ENCODE measurements at regions not wholly inside any gene's neighbourhood (a gene's known extent, or its start where the extent isn't known, plus 50 kb on each side); places are given as distances from the start of the nearest gene placed in this dataset.
"Not testable (repeated sequence)": the region's sequence is repeated elsewhere in the genome, so short reads cannot be mapped to it uniquely, and the experiment has no call there.

DNA sequence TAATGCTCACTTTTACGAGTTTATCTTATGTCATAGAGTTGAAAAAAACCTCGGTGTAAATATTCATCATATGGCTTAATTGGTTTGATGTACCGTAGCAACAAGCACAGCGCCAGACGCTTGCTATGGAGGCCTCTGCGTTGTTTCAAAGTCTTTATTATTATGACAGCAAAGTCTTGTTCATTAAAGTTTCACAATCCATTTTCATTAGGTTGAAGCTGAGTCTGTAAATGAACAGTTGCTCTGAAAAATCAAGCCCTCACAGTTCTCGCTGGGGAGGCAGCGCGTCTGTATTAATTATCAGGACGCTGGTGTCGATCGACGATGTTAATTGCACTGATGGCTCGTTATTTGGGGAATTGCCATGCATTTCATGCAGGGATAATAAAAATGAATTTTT is 185.6 kb downstream of the INSC start:
- no peak for DNase-seq

DNA sequence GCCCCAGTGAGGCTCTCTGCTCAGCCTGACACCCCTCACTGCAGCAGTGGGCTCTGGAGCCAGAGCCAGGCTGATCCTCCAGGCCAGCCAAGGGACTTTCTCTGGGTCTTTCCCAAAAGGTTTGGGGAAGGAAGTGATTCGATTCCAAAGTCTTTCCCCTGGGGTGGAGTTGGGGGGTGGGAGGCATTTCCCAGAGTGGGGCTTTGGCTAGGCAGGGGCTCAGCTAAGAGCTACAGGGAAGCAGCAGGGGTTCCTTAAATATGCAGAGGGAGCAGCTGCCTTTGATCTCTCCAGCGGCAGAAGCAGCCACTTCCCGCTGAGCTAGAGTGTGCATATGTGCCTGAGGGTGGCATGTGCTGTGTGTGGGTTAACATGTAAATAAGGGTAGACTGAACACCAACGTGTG is 192.9 kb downstream of the INSC start:
- DNase-seq, result no peak

DNA sequence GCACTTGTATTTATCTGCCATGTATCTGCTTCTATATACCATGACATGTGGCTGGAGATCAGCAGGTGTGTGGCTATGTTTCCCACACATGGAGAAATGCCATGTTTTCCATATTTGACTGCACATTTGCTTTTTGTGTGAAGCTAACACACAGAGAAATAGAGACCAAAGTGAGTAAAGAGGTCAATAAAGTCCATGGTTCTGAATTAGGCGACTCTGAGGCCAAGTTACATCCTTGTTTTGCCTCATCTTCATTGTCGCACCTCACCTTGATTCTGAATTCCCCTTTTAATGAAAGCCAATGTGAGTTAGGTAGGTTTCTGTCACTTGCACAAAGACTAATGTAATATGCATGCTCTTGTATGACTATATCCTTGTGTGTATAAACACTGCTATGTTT is 194.1 kb downstream of the INSC start:
- no peak for DNase-seq

DNA sequence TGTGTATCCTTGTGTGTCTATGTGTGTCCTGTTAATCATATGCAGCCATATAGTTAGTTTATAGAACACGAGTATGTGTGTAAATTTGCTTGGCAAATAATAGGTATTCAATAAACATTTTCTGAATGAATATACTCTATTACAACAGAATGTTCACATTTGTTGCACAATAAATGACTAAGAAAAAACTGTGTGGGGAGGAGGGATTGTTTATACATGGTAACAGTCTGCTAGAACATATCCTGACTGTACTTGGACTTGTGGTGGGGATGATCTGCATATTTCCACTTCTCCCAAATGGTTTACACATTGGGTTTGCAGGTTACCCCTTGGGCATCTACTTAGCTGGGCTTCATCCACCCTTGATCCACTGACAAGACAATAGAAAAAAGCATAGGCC is 194.6 kb downstream of the INSC start:
- DNase-seq, result no peak

DNA sequence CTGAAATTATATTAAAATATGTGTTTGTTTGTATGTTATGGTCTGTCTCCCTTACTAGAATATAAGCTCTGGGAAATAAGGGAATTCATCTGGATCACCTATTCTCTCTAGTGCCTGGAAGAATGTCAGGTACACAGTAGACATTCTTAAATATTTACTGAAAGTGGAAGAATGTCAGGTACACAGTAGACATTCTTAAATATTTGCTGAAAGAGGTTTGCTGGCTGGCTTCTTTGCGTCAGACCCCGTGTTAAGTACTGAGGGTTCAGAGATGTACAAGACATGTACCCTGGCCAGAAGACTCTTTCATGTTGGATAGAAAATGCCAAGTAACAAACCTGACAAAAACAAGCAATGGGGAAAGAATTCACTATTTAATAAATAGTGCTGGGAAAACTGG is 199.1 kb downstream of the INSC start:
- no peak for DNase-seq

DNA sequence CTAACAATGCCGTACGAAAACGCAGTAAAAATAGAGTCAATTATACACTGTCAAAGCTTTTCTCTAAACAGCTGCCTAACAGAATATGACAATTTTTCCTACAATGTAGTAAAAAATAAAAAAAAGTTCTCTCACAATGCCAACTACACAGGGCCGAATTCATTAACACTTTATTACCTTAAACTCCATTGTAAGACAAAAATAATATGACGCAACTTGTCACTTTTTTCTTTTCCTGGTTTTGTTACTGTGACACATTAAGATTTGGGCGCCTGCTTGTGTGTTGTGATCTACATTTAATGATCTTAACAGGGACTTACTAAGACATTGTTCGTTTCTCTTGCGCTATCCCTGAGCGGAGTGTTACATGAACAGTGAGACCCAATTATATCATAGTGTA is 204.1 kb downstream of the INSC start:
- no peak for DNase-seq

DNA sequence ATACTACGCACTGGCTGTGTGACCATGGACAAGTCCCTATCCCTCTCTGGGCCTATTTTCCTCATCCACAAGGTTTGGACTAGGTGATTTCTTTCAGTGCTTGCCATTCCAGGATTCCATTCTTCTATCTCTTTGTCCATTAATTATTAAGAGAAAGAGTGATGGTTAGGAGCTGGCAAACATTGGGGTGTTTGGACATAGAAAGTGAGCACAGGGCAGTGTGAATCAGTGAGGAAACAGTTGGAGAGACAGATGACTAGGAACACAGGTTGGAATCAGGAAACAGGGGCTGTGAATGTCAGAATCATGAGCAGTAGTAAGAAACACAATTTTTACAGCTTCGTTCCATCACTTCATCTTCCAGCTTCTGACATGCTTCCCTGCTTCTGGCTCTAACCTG is 211.8 kb downstream of the INSC start:
- no peak for DNase-seq

DNA sequence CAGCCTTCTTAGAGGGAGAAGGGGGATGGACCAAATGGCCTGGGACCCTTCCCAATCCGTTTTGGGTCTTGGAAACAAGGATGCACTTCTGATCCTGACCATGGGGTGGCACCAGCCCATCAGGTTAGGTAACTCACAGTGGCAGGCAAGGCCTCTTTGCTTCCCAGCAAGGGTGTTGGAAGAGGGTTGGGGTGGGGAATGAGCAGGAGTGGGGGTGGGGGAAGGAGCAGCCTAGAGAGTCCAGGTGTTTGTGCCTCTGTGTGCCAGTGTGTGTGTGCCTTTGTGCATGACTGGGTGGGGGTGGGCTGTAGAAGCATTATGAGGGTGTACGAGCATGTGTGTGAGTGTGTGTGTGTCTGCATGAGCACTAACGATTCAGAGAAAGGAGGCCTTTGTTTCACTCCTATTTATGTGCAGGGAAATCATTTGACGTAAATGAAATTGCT is 213.1 kb downstream of the INSC start:
- DNase-seq, result no peak

DNA sequence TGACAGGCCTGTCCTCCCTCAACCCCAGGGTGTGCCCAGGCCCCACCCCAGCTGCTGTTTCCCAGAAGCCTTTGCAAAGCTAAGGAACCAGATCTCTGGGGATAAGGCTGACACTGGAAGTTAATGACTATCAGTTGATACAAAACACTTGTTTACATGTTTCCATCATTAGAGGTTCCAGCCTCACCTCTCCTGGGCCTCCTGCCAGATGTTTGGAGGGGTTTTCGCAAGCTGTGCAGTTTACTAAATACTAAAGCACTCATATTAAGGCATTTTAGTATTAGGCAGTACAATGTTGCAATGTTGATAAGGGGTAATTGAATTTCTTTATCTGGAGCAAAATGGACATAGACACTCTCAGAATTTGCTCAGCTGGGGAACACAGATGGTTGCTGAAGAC is 218.7 kb downstream of the INSC start:
- no peak for DNase-seq

DNA sequence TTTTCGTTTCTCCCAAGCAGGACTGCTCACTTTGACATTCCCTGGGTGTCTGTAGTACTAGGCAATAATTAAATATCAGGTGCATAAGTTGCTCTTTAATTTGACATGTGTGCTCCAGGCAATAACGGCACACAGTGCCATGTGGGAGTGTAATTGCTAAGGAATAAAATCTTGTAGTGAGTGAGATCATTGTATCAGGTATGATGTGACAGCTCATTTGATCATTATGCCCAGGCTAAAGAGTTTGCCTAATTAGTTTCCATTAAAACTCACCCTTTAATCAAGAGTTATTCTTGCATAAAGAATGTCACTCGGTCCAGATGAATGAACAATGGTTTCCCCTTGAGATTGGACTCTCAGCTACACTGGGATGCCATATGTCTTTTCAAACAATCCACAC is 220.0 kb downstream of the INSC start:
- no peak for DNase-seq

DNA sequence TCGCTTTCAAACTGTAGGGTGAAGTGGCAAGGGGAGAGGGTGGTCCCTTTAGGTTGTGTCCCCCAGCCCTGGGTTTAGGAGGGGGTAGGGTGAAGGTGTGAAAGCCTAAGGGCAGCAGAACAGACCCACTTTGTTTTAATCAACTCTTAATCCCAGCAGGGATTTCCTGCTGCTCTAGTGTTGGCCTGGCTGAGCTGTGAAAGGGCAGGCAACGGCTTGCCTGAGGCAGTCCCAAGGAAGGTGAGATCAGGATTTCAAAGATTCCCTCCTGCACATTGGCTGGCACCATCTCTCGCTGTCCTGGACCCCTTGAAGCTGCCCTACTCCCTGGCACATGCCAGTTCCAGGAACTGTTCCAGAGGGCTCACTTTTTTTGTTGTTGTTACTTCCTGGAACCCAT is 221.3 kb downstream of the INSC start:
- no peak for DNase-seq

DNA sequence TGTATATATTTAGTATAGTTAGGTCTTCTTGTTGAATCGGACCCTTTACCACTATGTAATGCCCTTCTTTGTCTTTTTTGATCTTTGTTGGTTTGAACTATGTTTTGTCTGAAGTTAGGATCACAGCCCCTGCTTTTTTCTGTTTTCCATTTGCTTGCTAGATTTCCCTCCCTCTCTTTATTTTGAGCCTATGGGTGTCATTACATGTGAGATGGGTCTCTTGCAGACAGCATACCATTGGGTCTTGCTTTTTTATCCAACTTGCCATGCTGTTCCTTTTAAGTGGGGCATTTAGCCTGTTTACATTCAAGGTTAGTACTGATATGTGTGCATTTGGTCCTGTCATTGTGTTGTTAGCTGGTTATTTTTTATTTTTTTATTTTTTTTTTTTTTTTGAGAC is 224.6 kb downstream of the INSC start:
- no peak for DNase-seq

DNA sequence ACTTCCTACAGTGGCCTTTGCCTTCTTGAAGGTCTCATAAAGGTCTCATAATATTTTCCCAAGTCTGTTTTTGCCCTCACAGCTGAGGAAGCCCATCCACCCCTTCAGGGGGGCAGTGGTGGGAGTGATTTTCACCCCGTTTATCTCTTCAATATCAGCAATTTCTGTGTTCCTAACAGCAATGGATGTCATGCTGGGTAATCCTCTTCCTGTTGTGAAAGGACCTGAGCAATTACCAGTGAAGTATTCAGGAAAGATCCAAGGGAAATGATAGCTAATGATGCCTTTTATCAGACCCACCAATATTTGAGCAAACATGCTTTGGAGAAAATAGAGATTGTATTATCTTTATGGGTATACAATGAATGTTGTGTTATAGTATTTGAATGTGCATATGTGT is 226.9 kb downstream of the INSC start:
- DNase-seq, result no peak

DNA sequence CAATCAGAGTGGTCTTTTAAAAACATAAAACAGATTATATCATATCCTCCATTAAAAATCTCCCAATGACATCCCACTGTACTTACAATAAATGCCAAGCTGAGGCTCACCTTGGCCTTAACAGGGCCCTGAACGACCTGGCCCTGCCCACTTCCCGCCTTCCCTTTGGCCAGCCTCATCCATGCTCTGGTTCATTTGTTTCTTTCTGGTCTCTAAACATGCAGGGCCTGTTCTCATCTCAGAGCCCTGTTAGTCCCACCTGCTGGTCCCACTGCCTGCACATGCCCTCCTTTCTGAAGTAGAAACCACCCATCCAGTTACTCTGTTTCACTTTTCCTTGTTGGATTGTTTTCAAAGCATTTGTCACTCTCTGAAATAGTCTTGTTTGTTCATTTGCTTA is 227.4 kb downstream of the INSC start:
- no peak for DNase-seq

DNA sequence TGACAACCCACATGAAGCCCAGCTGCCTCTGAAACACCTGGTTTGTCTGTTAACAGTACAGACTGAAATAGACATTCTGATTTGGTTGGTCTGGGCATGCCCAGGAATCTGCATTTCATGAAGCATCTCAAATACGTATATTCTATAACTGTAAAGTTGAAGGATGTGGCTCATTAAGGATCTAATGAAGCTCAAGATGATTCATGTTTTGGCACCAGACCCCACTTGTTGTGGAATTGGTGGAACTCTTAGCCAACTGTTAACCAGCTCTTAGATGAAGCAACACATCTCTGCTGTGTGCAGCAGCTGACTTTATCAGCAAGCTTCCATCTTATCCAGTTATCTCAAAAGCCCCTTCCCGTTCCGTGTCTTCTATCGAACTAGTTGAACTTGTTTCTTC is 232.2 kb downstream of the INSC start:
- no peak for DNase-seq

DNA sequence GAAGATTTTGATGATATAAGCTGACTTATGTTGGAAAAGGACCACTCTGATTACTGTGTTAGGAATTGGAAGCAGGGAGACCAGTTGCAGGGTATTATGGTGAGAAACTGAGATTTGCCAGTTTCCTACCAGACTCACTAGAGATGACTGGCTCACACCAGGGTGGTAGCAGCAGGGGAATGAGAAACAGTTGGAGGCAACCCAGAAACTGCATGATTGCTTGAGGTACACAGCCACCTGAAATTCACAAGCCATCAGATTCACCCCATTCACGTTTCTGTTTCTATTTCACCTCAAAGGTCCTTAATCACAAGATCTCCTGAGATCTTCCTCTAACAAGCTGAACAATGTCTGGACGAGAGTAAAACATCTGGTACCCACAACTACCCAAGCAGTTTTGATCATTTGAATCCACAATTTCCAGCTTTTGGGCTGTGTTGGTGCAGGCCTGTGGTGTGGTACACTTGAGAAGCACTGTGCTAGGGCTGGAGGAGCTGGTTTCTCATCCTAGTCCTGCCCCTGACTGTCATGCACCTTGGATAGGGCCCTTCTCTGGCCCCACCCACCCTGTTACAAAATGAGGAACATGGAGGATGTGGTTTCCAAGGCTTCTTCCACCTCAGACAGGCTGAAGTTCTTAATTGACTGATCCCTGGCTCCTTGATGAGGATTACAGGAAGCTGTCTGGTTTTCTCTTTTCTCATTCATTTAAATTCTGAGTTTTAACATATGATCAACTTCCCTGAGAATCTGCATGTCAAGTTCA is 233.4 kb downstream of the INSC start:
- DNase-seq, result no peak

DNA sequence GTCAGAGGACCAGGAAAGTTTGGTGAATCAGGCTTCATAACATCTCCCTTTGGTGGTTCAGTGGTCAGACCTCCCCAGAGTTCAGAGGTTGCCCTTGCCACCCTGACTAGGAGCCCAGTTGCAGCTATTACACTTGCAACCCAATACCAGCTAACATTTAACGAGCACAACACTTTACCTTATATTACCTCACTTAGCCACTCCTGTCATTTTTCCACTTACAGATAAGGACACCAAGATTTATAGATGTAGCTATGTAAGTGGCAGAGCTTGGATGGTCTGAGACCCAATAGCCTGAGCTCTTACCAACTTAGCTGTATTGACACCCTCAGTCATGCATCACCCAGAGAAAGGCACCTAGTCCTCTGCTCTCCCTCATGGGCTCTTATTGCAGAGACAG is 234.7 kb downstream of the INSC start:
- DNase-seq, result no peak

DNA sequence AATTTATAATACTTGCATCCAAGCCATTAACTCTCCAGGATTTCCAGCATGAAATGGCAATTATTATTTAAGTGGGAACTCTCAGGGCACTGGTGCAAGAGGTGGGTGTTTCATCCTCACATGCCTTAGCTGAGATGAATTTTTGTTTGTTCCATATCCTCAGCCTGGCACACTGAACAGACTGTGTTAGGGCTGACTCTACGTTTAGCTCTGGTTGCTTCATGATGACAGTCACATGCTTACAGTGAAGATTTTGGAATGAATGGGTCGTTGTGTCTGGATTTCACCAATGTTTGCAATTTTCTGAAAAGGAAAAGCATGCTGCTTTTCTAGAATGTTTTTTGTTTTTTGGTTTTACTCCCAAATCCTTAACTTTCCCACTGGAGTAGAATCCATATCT is 246.6 kb downstream of the INSC start:
- DNase-seq, result no peak

DNA sequence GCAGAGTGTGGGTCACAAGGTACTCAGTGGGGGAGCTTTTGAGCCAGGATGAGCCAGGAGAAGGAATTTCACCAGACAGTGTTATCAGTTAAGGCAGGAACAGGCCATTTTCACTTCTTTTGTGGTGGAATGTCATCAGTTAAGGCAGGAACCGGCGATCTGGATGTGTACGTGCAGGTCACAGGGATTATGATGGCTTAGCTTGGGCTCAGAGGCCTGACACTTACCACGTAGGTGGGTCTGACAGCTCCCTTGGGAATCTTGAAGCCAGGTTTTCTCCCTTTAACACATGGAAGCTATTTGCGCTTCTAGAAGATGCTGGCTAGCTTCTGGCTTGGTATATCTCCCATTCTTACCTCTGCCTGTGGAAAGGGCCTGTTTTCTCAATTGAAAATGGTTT is 250.6 kb downstream of the INSC start:
- DNase-seq, result not testable (repeated sequence)

DNA sequence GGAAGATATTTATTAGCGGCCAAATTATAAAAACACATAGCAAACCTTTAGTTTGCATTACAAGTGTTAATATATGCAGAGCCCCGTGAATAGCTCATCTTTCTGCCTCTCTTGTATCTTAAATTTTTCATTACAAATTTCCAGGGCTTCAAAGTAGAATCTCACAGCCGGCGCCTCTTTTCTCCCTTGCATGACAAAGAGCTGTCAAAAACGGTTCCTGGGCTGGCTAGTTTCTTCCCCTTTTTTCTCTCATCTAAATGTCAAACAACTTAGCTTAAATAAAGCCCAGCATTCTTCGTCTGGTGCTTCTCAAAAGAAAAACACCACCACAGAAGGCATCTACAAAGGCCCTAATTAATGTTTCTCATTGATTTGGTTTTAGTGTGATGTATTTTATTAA is 253.0 kb downstream of the INSC start:
- DNase-seq, result no peak

DNA sequence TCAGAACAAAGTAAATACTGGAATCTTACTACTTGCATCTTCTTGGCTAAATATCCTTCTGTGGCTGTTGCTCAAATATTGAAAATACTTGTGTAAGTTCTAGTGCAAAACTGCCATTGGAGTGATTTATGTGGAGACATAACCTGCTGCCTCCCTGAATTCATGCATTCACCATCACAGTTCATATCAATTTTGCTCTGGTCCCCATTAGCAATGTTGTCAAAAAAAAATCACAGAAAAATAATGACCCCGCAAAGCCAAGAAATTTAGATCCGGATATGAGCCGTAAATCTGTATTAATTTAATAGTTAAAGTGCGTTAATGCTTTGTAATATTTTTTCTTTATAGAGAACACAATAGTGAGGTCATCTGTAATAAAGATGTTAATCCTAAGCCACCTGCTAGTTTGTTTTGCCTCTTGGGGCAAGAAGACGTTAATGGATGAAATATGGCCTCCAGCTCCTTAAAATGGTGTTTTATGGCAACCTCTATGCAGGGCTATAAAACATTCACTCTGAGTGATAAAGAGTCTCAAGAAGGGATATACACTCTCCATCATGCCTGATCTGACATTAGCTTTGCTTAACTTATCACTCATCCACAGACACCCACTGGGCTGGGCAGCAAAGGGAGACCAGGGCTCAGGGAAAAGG is 255.9 kb downstream of the INSC start:
- DNase-seq, result no peak

DNA sequence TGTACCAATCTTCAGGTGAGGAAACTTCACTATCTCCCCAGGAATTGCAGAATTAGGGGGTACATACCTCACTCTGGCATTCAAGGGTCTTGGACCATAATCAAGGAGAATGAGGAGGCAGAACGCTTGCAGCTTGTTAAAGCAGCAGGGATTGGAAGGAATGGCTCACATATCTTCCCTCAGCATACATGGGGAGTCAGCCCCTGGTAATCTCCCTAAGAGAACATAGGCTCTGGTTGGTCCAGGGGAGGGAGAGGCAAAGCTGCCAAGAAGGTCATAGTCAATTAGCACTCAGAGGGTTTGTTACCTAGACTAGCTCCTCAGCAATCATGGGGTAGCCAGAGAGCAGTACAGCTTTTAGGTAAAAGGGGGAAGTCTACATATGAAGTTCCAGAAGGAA is 256.8 kb downstream of the INSC start:
- DNase-seq, result no peak

DNA sequence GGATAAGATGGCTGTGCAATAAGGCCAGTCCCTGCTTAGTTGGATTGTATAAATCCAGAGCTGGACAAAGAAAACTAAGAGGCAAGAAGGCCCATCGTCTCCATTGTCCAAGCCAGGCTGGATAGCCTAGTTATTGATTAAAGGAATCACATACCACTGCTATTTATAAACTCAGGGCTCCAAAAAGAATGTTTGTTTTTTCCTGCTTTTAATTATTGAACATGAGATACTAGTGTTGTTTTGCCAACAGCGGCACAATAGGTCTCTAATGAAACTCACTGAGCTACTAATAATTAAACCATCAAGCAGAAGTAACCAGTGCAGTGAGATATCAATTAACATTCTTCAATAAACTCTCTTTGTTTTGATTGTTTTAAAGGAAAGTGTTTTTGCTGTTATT is 259.7 kb downstream of the INSC start:
- DNase-seq, result no peak

DNA sequence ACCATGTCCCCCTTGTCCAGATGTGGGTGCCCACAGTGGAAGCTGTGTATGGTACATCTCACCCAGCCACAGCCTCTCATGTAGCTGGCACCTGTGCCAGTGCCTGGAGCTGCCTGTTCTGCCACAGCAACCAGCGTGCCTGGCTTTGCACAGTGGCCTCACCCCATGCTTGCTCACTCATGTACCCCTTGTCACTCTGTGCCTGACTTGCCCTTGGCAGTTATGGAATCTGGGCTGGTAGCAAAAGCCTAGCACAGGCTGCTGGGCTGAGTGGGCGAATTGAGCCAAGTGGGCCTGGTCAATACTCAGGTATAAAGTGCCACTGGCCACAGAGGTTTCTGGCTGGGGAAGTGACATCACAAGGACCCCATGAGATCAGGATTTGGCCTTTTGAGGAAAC is 264.2 kb downstream of the INSC start:
- DNase-seq, result no peak

DNA sequence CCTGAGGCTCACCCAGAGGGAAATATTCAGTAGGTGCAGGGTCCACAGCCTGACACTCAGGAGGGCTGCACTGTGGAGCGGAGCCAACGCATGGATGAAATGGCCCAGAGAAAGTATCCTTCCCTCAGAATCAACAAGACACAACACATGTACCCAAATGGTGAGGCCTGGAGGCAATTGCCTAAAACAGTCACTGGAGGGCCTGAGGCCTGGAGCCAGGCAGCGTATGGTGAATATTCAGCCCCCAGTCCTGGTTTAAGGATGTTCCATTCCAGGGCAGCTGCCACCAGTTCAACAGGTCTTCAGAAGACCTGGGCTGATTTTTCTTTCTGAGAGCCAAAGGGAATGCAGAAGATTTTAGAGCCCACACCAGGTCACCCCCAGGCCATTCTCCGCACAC is 264.8 kb downstream of the INSC start:
- DNase-seq, result no peak

All from cerebellar nuclear complex (tissue), 1 donor.